ENCODE measurements at regions not wholly inside any gene's neighbourhood (a gene's known extent, or its start where the extent isn't known, plus 50 kb on each side); places are given as distances from the start of the nearest gene placed in this dataset.
"Not testable (repeated sequence)": the region's sequence is repeated elsewhere in the genome, so short reads cannot be mapped to it uniquely, and the experiment has no call there.

- intact Hi-C loops (cut with micrococcal nuclease): no loop called here
- H3K27me3 Mint-ChIP-seq: peaks cover 2 to 3% of the 10 kb centered on the region in 2 donors
These were observed 145.4 kb upstream of the PALMD start for GRCh38 chr1:99500541-99500940.

GRCh38 chr1:99501871-99502270 lies 144.0 kb upstream of the PALMD start:
- Histone ChIP-seq H3K36me3 (ENCODE audit: insufficient read depth, low read length) (no peaks in the 10 kb centered on the region), H3K27me3 (ENCODE audit: insufficient read depth, low read length) (no peaks in the 10 kb centered on the region), H3K27ac (ENCODE audit: low read depth, low read length) (no peak overlapping the region), H3K4me3 (ENCODE audit: low read length in 2 of 2) (no peak overlapping the region), H3K9me3 (ENCODE audit: control insufficient read depth in 1 of 2, low read length in 2 of 2) (no peaks in the 10 kb centered on the region), H3K4me1 (ENCODE audit: insufficient read depth, low read length) (no peaks in the 10 kb centered on the region)
- H3K4me1 Mint-ChIP-seq: peaks cover 0 to 1% (median 0%) of the 10 kb centered on the region in 4 donors
- no peak overlapping the region for H3K27ac Mint-ChIP-seq
- POLR2A ChIA-PET (ENCODE audit: partially characterized antibody): no interaction called here
- intact Hi-C loops (cut with micrococcal nuclease): no loop called here
- peaks cover 2 to 3% of the 10 kb centered on the region in 2 donors for H3K27me3 Mint-ChIP-seq
- H3K9me3 Mint-ChIP-seq: no peaks in the 10 kb centered on the region
- CTCF ChIA-PET (ENCODE audit: partially characterized antibody): no interaction called here
- H3K4me3 Mint-ChIP-seq: no peak overlapping the region
- DNase-seq: no peak
- no peaks in the 10 kb centered on the region for H3K36me3 Mint-ChIP-seq

More at GRCh38 chr1:99500541-99500940, 145.4 kb upstream of the PALMD start:
- DNase-seq: no peak
- CTCF ChIA-PET (ENCODE audit: partially characterized antibody): no interaction called here
- H3K9me3 ChIP-seq (ENCODE audit: control insufficient read depth in 1 of 2, low read length in 2 of 2): no peaks in the 10 kb centered on the region
- Mint-ChIP-seq H3K4me3 (no peak overlapping the region), H3K36me3 (no peaks in the 10 kb centered on the region), H3K27ac (no peak overlapping the region), H3K9me3 (no peaks in the 10 kb centered on the region), H3K4me1 (peaks cover 0 to 1% (median 0%) of the 10 kb centered on the region in 4 donors)
- POLR2A ChIA-PET (ENCODE audit: partially characterized antibody): no interaction called here
- no peaks in the 10 kb centered on the region for H3K4me1 ChIP-seq (ENCODE audit: insufficient read depth, low read length)
- H3K4me3 ChIP-seq (ENCODE audit: low read length in 2 of 2): no peak overlapping the region
- no peaks in the 10 kb centered on the region for H3K27me3 ChIP-seq (ENCODE audit: insufficient read depth, low read length)
- no peaks in the 10 kb centered on the region for H3K36me3 ChIP-seq (ENCODE audit: insufficient read depth, low read length)
- no peak overlapping the region for H3K27ac ChIP-seq (ENCODE audit: low read depth, low read length)

- intact Hi-C loops (cut with micrococcal nuclease): no loop called here
- Histone ChIP-seq H3K4me1 (ENCODE audit: insufficient read depth, low read length) (no peaks in the 10 kb centered on the region), H3K4me3 (ENCODE audit: low read length in 2 of 2) (no peak overlapping the region), H3K27ac (ENCODE audit: low read depth, low read length) (no peak overlapping the region), H3K36me3 (ENCODE audit: insufficient read depth, low read length) (no peaks in the 10 kb centered on the region), H3K27me3 (ENCODE audit: insufficient read depth, low read length) (no peaks in the 10 kb centered on the region), H3K9me3 (ENCODE audit: control insufficient read depth in 1 of 2, low read length in 2 of 2) (no peaks in the 10 kb centered on the region)
- peaks cover 0 to 5% (median 2%) of the 10 kb centered on the region in 8 donors for H3K9me3 Mint-ChIP-seq
- no peaks in the 10 kb centered on the region for H3K36me3 Mint-ChIP-seq
- H3K4me1 Mint-ChIP-seq: peaks cover 0 to 1% (median 0%) of the 10 kb centered on the region in 4 donors
- DNase-seq: no peak
- no peak overlapping the region for H3K27ac Mint-ChIP-seq
- ChIA-PET CTCF (ENCODE audit: partially characterized antibody) (interaction anchor here (0.9 kb wide), 1 partner anchor 709 kb away, joined by 3 read pairs; no protein-coding TSS in a partner anchor), POLR2A (ENCODE audit: partially characterized antibody) (no interaction called here)
- peaks cover 2 to 3% of the 10 kb centered on the region in 2 donors for H3K27me3 Mint-ChIP-seq
- no peak overlapping the region for H3K4me3 Mint-ChIP-seq
These were observed 143.5 kb upstream of the PALMD start for GRCh38 chr1:99502400-99502799.

GRCh38 chr1:99503276-99503747 lies 142.6 kb upstream of the PALMD start:
- no peaks in the 10 kb centered on the region for H3K36me3 Mint-ChIP-seq
- no peaks in the 10 kb centered on the region for H3K27me3 ChIP-seq (ENCODE audit: insufficient read depth, low read length)
- CTCF ChIA-PET (ENCODE audit: partially characterized antibody): interaction anchor here (0.9 kb wide), 1 partner anchor 710 kb away, joined by 3 read pairs; no protein-coding TSS in a partner anchor
- H3K9me3 ChIP-seq (ENCODE audit: control insufficient read depth in 1 of 2, low read length in 2 of 2): no peaks in the 10 kb centered on the region
- no peak overlapping the region for H3K27ac ChIP-seq (ENCODE audit: low read depth, low read length)
- H3K4me1 ChIP-seq (ENCODE audit: insufficient read depth, low read length): no peaks in the 10 kb centered on the region
- POLR2A ChIA-PET (ENCODE audit: partially characterized antibody): no interaction called here
- H3K36me3 ChIP-seq (ENCODE audit: insufficient read depth, low read length): no peaks in the 10 kb centered on the region
- no peak overlapping the region for H3K4me3 ChIP-seq (ENCODE audit: low read length in 2 of 2)
- H3K4me1 Mint-ChIP-seq: peaks cover 0 to 1% (median 0%) of the 10 kb centered on the region in 4 donors
- no peak overlapping the region for H3K27ac Mint-ChIP-seq
- peaks cover 0 to 5% (median 2%) of the 10 kb centered on the region in 8 donors for H3K9me3 Mint-ChIP-seq
- no peak overlapping the region for H3K4me3 Mint-ChIP-seq
- intact Hi-C loops (cut with micrococcal nuclease): no loop called here
- peaks cover 2 to 3% of the 10 kb centered on the region in 2 donors for H3K27me3 Mint-ChIP-seq
- DNase-seq: no peak

- H3K9me3 ChIP-seq (ENCODE audit: control insufficient read depth in 1 of 2, low read length in 2 of 2): no peaks in the 10 kb centered on the region
- Mint-ChIP-seq H3K4me3 (no peak overlapping the region), H3K4me1 (peaks cover 0 to 1% (median 0%) of the 10 kb centered on the region in 4 donors), H3K27ac (no peak overlapping the region), H3K27me3 (peaks cover 2 to 3% of the 10 kb centered on the region in 2 donors), H3K36me3 (no peaks in the 10 kb centered on the region), H3K9me3 (peaks cover 0 to 6% (median 2%) of the 10 kb centered on the region in 8 donors)
- H3K4me1 ChIP-seq (ENCODE audit: insufficient read depth, low read length): no peaks in the 10 kb centered on the region
- H3K27me3 ChIP-seq (ENCODE audit: insufficient read depth, low read length): no peaks in the 10 kb centered on the region
- intact Hi-C loops (cut with micrococcal nuclease): no loop called here
- no peak overlapping the region for H3K27ac ChIP-seq (ENCODE audit: low read depth, low read length)
- DNase-seq: no peak
- ChIA-PET CTCF (ENCODE audit: partially characterized antibody) (interaction anchor here (0.7 kb wide), 1 partner anchor 745 kb away, joined by 3 read pairs; no protein-coding TSS in a partner anchor), POLR2A (ENCODE audit: partially characterized antibody) (no interaction called here)
- H3K36me3 ChIP-seq (ENCODE audit: insufficient read depth, low read length): no peaks in the 10 kb centered on the region
- no peak overlapping the region for H3K4me3 ChIP-seq (ENCODE audit: low read length in 2 of 2)
These were observed 141.6 kb upstream of the PALMD start for GRCh38 chr1:99504287-99504686.

- ChIA-PET CTCF (ENCODE audit: partially characterized antibody) (no interaction called here), POLR2A (ENCODE audit: partially characterized antibody) (no interaction called here)
- Histone ChIP-seq H3K4me3 (ENCODE audit: low read length in 2 of 2) (no peak overlapping the region), H3K27ac (ENCODE audit: low read depth, low read length) (no peak overlapping the region), H3K4me1 (ENCODE audit: insufficient read depth, low read length) (no peaks in the 10 kb centered on the region), H3K9me3 (ENCODE audit: control insufficient read depth in 1 of 2, low read length in 2 of 2) (no peaks in the 10 kb centered on the region), H3K27me3 (ENCODE audit: insufficient read depth, low read length) (no peaks in the 10 kb centered on the region), H3K36me3 (ENCODE audit: insufficient read depth, low read length) (no peaks in the 10 kb centered on the region)
- intact Hi-C loops (cut with micrococcal nuclease): no loop called here
- Mint-ChIP-seq H3K4me3 (no peak overlapping the region), H3K27me3 (peaks cover 3 to 6% of the 10 kb centered on the region in 2 donors), H3K36me3 (no peaks in the 10 kb centered on the region), H3K27ac (no peak overlapping the region), H3K4me1 (peaks cover 0 to 1% (median 0%) of the 10 kb centered on the region in 4 donors), H3K9me3 (peaks cover 0 to 8% (median 2%) of the 10 kb centered on the region in 8 donors)
- DNase-seq: no peak
These were observed 139.3 kb upstream of the PALMD start for GRCh38 chr1:99506631-99507030.

- H3K4me1 ChIP-seq (ENCODE audit: insufficient read depth, low read length); H3K4me3 ChIP-seq (ENCODE audit: low read length in 2 of 2); H3K27ac Mint-ChIP-seq; H3K27ac ChIP-seq (ENCODE audit: low read depth, low read length); POLR2A ChIA-PET (ENCODE audit: partially characterized antibody); H3K9me3 Mint-ChIP-seq; CTCF ChIA-PET (ENCODE audit: partially characterized antibody); H3K36me3 Mint-ChIP-seq; H3K9me3 ChIP-seq (ENCODE audit: control insufficient read depth in 1 of 2, low read length in 2 of 2); intact Hi-C loops (cut with micrococcal nuclease); H3K36me3 ChIP-seq (ENCODE audit: insufficient read depth, low read length); H3K27me3 ChIP-seq (ENCODE audit: insufficient read depth, low read length); DNase-seq; H3K4me1 Mint-ChIP-seq; H3K4me3 Mint-ChIP-seq; H3K27me3 Mint-ChIP-seq: not testable (repeated sequence)
These were observed 138.5 kb upstream of the PALMD start for GRCh38 chr1:99507446-99507845.

All from CD4-positive, alpha-beta memory T cell (primary cell).